IPS-18a (cell line): ENCODE measurements at regions not wholly inside any gene's neighbourhood (a gene's known extent, or its start where the extent isn't known, plus 50 kb on each side); places are given as distances from the start of the nearest gene placed in this dataset.
"Not testable (repeated sequence)": the region's sequence is repeated elsewhere in the genome, so short reads cannot be mapped to it uniquely, and the experiment has no call there.

Experiments
- H3K27ac ChIP-seq: one replicate; pipeline ENCODE4 v1.5.1; 2013; ENCODE audit warnings: low read length
- H3K27me3 ChIP-seq: one replicate; pipeline ENCODE4 v1.6.1; 2013; ENCODE audit warnings: mild to moderate bottlenecking, low read length; ENCODE audit not compliant: control insufficient read depth, insufficient read depth
- H3K36me3 ChIP-seq: one replicate; pipeline ENCODE4 v1.6.1; 2013; ENCODE audit warnings: low read depth, low read length; ENCODE audit not compliant: control insufficient read depth
- H3K4me1 ChIP-seq: one replicate; pipeline ENCODE4 v1.6.1; 2013; ENCODE audit warnings: low read depth, low read length; ENCODE audit not compliant: control insufficient read depth
- H3K4me3 ChIP-seq: one replicate; pipeline ENCODE4 v1.5.1; 2013; ENCODE audit warnings: low read length
- H3K9ac ChIP-seq: one replicate; pipeline ENCODE4 v1.6.1; 2013; ENCODE audit warnings: mild to moderate bottlenecking, low read length, moderate library complexity
- H3K9me3 ChIP-seq: one replicate; pipeline ENCODE4 v1.6.1; 2013; ENCODE audit warnings: low read depth, low read length; ENCODE audit not compliant: control insufficient read depth

GRCh38 chr3:69493157-69493556 lies 107.3 kb upstream of the FRMD4B start:
- H3K4me3 ChIP-seq: no peak overlapping the region
- H3K27me3 ChIP-seq: no peaks in the 10 kb centered on the region
- H3K4me1 ChIP-seq: peaks cover 7% of the 10 kb centered on the region
- H3K36me3 ChIP-seq: no peaks in the 10 kb centered on the region
- no peak overlapping the region for H3K27ac ChIP-seq
- no peaks in the 10 kb centered on the region for H3K9me3 ChIP-seq
- H3K9ac ChIP-seq: no peak overlapping the region

GRCh38 chr3:69491975-69492374 lies 106.1 kb upstream of the FRMD4B start:
- H3K4me3 ChIP-seq: no peak overlapping the region
- H3K9ac ChIP-seq: no peak overlapping the region
- no peaks in the 10 kb centered on the region for H3K27me3 ChIP-seq
- H3K4me1 ChIP-seq: peaks cover 7% of the 10 kb centered on the region
- H3K36me3 ChIP-seq: no peaks in the 10 kb centered on the region
- H3K27ac ChIP-seq: no peak overlapping the region
- no peaks in the 10 kb centered on the region for H3K9me3 ChIP-seq

DNA sequence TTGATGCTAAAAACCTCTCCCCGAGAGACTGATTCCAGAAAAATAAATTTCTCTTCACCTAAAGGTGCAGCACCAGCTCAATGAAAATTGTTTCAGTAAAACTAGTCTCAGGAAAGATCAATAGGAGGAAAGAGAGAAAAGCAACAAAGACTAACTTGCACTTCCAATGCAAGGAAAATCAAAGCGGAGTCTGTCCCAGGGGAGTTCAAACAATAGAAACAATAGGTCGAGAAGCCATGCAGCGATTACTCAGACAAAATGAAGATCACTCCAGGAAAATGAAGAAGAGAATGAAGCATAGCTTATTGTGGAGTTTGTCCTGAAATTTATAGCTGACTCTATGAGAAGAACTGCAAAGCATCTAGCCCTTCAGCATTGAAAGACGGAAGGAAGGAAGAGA lies 105.1 kb upstream of the FRMD4B start:
- Histone ChIP-seq H3K27me3 (no peaks in the 10 kb centered on the region), H3K36me3 (no peaks in the 10 kb centered on the region), H3K9me3 (no peaks in the 10 kb centered on the region), H3K9ac (no peak overlapping the region), H3K4me1 (peaks cover 7% of the 10 kb centered on the region), H3K27ac (no peak overlapping the region), H3K4me3 (no peak overlapping the region)

- no peak overlapping the region for H3K27ac ChIP-seq
- H3K27me3 ChIP-seq: no peaks in the 10 kb centered on the region
- H3K4me1 ChIP-seq: peaks cover 7% of the 10 kb centered on the region
- no peaks in the 10 kb centered on the region for H3K9me3 ChIP-seq
- no peak overlapping the region for H3K4me3 ChIP-seq
- no peaks in the 10 kb centered on the region for H3K36me3 ChIP-seq
- no peak overlapping the region for H3K9ac ChIP-seq
These were observed 104.3 kb upstream of the FRMD4B start for GRCh38 chr3:69490235-69490634.

GRCh38 chr3:69488026-69488425 lies 102.1 kb upstream of the FRMD4B start:
- Histone ChIP-seq H3K4me1 (peaks cover 7% of the 10 kb centered on the region), H3K4me3 (no peak overlapping the region), H3K9ac (no peak overlapping the region), H3K9me3 (no peaks in the 10 kb centered on the region), H3K27ac (no peak overlapping the region), H3K36me3 (no peaks in the 10 kb centered on the region), H3K27me3 (no peaks in the 10 kb centered on the region)

- no peaks in the 10 kb centered on the region for H3K27me3 ChIP-seq
- H3K9me3 ChIP-seq: no peaks in the 10 kb centered on the region
- no peaks in the 10 kb centered on the region for H3K36me3 ChIP-seq
- no peak overlapping the region for H3K9ac ChIP-seq
- no peak overlapping the region for H3K4me3 ChIP-seq
- no peaks in the 10 kb centered on the region for H3K4me1 ChIP-seq
- no peak overlapping the region for H3K27ac ChIP-seq
These were observed 99.6 kb upstream of the FRMD4B start for GRCh38 chr3:69485489-69485888.

- Histone ChIP-seq H3K9me3 (no peaks in the 10 kb centered on the region), H3K36me3 (no peaks in the 10 kb centered on the region), H3K9ac (no peak overlapping the region), H3K4me1 (no peaks in the 10 kb centered on the region), H3K27ac (no peak overlapping the region), H3K27me3 (no peaks in the 10 kb centered on the region), H3K4me3 (no peak overlapping the region)
These were observed 98.9 kb upstream of the FRMD4B start for GRCh38 chr3:69484507-69485393.

- Histone ChIP-seq H3K36me3 (no peaks in the 10 kb centered on the region), H3K9me3 (no peaks in the 10 kb centered on the region), H3K4me1 (no peaks in the 10 kb centered on the region), H3K4me3 (no peak overlapping the region), H3K27ac (no peak overlapping the region), H3K27me3 (no peaks in the 10 kb centered on the region), H3K9ac (no peak overlapping the region)
These were observed 97.6 kb upstream of the FRMD4B start for GRCh38 chr3:69483449-69483848.

DNA sequence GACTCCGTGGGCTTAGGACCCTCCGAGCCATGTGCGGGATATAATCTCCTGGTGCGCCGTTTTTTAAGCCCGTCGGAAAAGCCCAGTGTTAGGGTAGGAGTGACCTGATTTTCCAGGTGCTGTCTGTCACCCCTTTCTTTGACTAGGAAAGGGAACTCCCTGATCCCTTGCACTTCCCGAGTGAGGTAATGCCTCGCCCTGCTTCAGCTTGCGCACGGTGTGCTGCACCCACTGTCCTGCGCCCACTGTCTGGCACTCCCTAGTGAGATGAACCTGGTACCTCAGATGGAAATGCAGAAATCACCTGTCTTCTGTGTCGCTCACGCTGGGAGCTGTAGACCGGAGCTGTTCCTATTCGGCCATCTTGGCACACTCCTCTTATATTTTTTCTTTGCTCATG lies 95.1 kb upstream of the FRMD4B start:
- not testable (repeated sequence) for H3K9ac ChIP-seq, H3K27ac ChIP-seq, H3K9me3 ChIP-seq, H3K36me3 ChIP-seq, H3K27me3 ChIP-seq, H3K4me3 ChIP-seq, H3K4me1 ChIP-seq

GRCh38 chr3:69474186-69474585 lies 88.3 kb upstream of the FRMD4B start:
- no peak overlapping the region for H3K27ac ChIP-seq
- no peaks in the 10 kb centered on the region for H3K36me3 ChIP-seq
- H3K9ac ChIP-seq: no peak overlapping the region
- H3K9me3 ChIP-seq: no peaks in the 10 kb centered on the region
- H3K27me3 ChIP-seq: no peaks in the 10 kb centered on the region
- no peak overlapping the region for H3K4me3 ChIP-seq
- H3K4me1 ChIP-seq: no peaks in the 10 kb centered on the region

DNA sequence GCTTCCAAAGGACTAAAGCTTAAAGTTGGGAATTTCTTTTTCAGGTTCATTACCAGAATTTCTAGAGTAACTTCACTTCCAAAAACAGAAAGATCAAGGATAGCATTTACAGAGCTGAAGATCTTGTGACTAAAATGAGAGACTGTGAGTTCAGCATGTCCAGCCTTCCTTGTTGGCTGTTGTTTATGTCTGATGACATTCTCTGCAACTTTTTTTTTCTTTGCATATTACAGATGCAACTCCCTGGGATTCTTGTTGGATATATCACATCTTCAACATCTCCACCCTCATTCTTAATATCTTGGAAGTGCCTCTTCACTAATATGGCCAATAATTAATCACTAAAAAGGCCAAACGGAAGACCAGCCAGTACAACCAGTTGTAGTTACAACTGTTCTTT lies 86.2 kb upstream of the FRMD4B start:
- no peaks in the 10 kb centered on the region for H3K36me3 ChIP-seq
- no peaks in the 10 kb centered on the region for H3K9me3 ChIP-seq
- H3K27ac ChIP-seq: no peak overlapping the region
- no peaks in the 10 kb centered on the region for H3K4me1 ChIP-seq
- no peak overlapping the region for H3K4me3 ChIP-seq
- H3K9ac ChIP-seq: no peak overlapping the region
- H3K27me3 ChIP-seq: no peaks in the 10 kb centered on the region

- no peaks in the 10 kb centered on the region for H3K9me3 ChIP-seq
These were observed 77.6 kb upstream of the FRMD4B start for GRCh38 chr3:69463531-69463930.

More at GRCh38 chr3:69463531-69463930, 77.6 kb upstream of the FRMD4B start:
- Histone ChIP-seq H3K9ac (no peak overlapping the region), H3K36me3 (no peaks in the 10 kb centered on the region), H3K4me3 (no peak overlapping the region), H3K4me1 (no peaks in the 10 kb centered on the region), H3K27ac (no peak overlapping the region), H3K27me3 (no peaks in the 10 kb centered on the region)
